GM12874 (cell line): ENCODE measurements at regions not wholly inside any gene's neighbourhood (a gene's known extent, or its start where the extent isn't known, plus 50 kb on each side); places are given as distances from the start of the nearest gene placed in this dataset.

Experiments
- TF ChIP-seq, protein P1 (sequence below): IDR thresholded peaks from 2 replicates; pipeline ENCODE4 v1.5.1; 2011; ENCODE audit warnings: low read depth, mild to moderate bottlenecking, control low read depth, low read length, moderate library complexity; ENCODE audit not compliant: insufficient read depth

DNA sequence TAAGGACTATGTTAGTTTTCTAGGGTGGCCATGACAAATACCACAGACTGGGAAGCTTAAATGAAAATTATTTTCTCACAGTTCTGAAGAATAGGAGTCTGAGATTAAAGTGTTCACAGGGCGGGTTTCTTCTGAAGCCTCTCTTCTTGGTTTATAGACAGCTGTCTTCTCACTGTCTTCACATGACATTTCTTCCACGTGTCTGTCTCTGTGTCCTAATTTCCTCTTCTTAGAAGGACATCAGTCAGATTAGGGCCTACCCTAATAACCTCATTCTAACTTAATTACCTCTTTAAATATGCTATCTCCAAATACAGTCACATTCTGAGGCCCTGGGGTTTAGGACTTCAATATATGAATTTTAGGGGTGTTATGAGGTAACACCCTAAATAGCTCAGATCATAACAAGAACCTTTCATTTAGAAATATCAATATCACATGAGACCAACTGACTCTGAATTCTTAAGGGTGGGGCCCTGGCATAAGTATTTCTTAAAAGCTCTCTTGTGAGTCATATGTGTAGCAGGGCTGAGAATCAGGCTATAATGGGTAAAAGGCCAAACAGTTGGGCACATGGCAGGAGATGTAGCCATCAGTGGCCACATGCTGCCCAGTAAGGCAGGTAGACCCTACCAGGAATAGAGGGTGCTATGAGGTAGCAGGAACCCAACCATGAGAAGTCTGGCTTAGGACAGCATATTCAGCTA lies 62.0 kb upstream of the TENT5A start:
- TF ChIP-seq, protein P1, sequence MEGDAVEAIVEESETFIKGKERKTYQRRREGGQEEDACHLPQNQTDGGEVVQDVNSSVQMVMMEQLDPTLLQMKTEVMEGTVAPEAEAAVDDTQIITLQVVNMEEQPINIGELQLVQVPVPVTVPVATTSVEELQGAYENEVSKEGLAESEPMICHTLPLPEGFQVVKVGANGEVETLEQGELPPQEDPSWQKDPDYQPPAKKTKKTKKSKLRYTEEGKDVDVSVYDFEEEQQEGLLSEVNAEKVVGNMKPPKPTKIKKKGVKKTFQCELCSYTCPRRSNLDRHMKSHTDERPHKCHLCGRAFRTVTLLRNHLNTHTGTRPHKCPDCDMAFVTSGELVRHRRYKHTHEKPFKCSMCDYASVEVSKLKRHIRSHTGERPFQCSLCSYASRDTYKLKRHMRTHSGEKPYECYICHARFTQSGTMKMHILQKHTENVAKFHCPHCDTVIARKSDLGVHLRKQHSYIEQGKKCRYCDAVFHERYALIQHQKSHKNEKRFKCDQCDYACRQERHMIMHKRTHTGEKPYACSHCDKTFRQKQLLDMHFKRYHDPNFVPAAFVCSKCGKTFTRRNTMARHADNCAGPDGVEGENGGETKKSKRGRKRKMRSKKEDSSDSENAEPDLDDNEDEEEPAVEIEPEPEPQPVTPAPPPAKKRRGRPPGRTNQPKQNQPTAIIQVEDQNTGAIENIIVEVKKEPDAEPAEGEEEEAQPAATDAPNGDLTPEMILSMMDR, result no peak

- TF ChIP-seq, protein P1, result no peak
Measured at GRCh38 chr6:81813305-81813704, 60.8 kb upstream of the TENT5A start.

- TF ChIP-seq, protein P1, result no peak
Measured at GRCh38 chr6:81812401-81812800, 59.9 kb upstream of the TENT5A start.

GRCh38 chr6:81808851-81809570 lies 56.5 kb upstream of the TENT5A start:
- TF ChIP-seq, protein P1, result no peak

GRCh38 chr6:81806793-81807565 lies 54.5 kb upstream of the TENT5A start:
- TF ChIP-seq, protein P1, result no peak

- TF ChIP-seq, protein P1, result no peak
Measured at GRCh38 chr6:81802356-81802755, 49.9 kb upstream of the TENT5A start.
